ENCODE measurements at regions not wholly inside any gene's neighbourhood (a gene's known extent, or its start where the extent isn't known, plus 50 kb on each side); places are given as distances from the start of the nearest gene placed in this dataset.
"Not testable (repeated sequence)": the region's sequence is repeated elsewhere in the genome, so short reads cannot be mapped to it uniquely, and the experiment has no call there.

GRCh38 chr10:64033711-64034110 lies 512.5 kb downstream of the REEP3 start:
- no peak for DNase-seq
- no peak overlapping the region for H3K4me3 Mint-ChIP-seq
- no peak overlapping the region for H3K27ac Mint-ChIP-seq
- no peak for ATAC-seq (replicated peaks in 1 of 2)
- H3K36me3 Mint-ChIP-seq (ENCODE audit: insufficient read depth in 2 of 2), result no peaks in the 10 kb centered on the region
- no peaks in the 10 kb centered on the region for H3K9me3 Mint-ChIP-seq
- H3K4me1 Mint-ChIP-seq (ENCODE audit: low read depth), result no peaks in the 10 kb centered on the region
- peaks cover 10% of the 10 kb centered on the region for H3K27me3 Mint-ChIP-seq (ENCODE audit: low read depth)

- H3K27ac Mint-ChIP-seq, result no peak overlapping the region
- no peaks in the 10 kb centered on the region for H3K9me3 Mint-ChIP-seq
- no peak for DNase-seq
- peaks cover 7% of the 10 kb centered on the region for H3K4me1 Mint-ChIP-seq (ENCODE audit: low read depth)
- no peak for ATAC-seq (replicated peaks in 1 of 2)
- H3K36me3 Mint-ChIP-seq (ENCODE audit: insufficient read depth in 2 of 2), result no peaks in the 10 kb centered on the region
- no peak overlapping the region for H3K4me3 Mint-ChIP-seq
- peaks cover 16% of the 10 kb centered on the region for H3K27me3 Mint-ChIP-seq (ENCODE audit: low read depth)
Observed at GRCh38 chr10:64036321-64036930, 515.2 kb downstream of the REEP3 start.

- Mint-ChIP-seq H3K27ac (no peak overlapping the region), H3K4me1 (ENCODE audit: low read depth) (peaks cover 7% of the 10 kb centered on the region), H3K36me3 (ENCODE audit: insufficient read depth in 2 of 2) (no peaks in the 10 kb centered on the region), H3K27me3 (ENCODE audit: low read depth) (peaks cover 16% of the 10 kb centered on the region), H3K4me3 (no peak overlapping the region), H3K9me3 (no peaks in the 10 kb centered on the region)
- no peak for DNase-seq
- ATAC-seq (replicated peaks in 1 of 2), result no peak
Observed at GRCh38 chr10:64037071-64037661, 516.0 kb downstream of the REEP3 start.

GRCh38 chr10:64038107-64038506 lies 516.9 kb downstream of the REEP3 start:
- Mint-ChIP-seq H3K27me3 (ENCODE audit: low read depth) (peaks cover 16% of the 10 kb centered on the region), H3K36me3 (ENCODE audit: insufficient read depth in 2 of 2) (no peaks in the 10 kb centered on the region), H3K4me1 (ENCODE audit: low read depth) (peaks cover 7% of the 10 kb centered on the region), H3K9me3 (no peaks in the 10 kb centered on the region), H3K4me3 (no peak overlapping the region), H3K27ac (no peak overlapping the region)
- no peak for DNase-seq
- no peak for ATAC-seq (replicated peaks in 1 of 2)

GRCh38 chr10:64039198-64039597 lies 518.0 kb downstream of the REEP3 start:
- Mint-ChIP-seq H3K36me3 (ENCODE audit: insufficient read depth in 2 of 2) (no peaks in the 10 kb centered on the region), H3K27me3 (ENCODE audit: low read depth) (peaks cover 16% of the 10 kb centered on the region), H3K4me1 (ENCODE audit: low read depth) (peaks cover 7% of the 10 kb centered on the region), H3K9me3 (no peaks in the 10 kb centered on the region), H3K4me3 (no peak overlapping the region), H3K27ac (no peak overlapping the region)
- DNase-seq (no peak), ATAC-seq (replicated peaks in 1 of 2) (no peak)

GRCh38 chr10:64040781-64041180 lies 519.6 kb downstream of the REEP3 start:
- H3K36me3 Mint-ChIP-seq (ENCODE audit: insufficient read depth in 2 of 2), result no peaks in the 10 kb centered on the region
- H3K27me3 Mint-ChIP-seq (ENCODE audit: low read depth), result peaks cover 15% of the 10 kb centered on the region
- H3K4me1 Mint-ChIP-seq (ENCODE audit: low read depth), result peaks cover 7% of the 10 kb centered on the region
- no peak for DNase-seq
- H3K4me3 Mint-ChIP-seq, result peak overlapping the region; percentile 54 to 71
- peak; percentile 17 to 26 for ATAC-seq (replicated peaks in 1 of 2)
- no peak overlapping the region for H3K27ac Mint-ChIP-seq
- no peaks in the 10 kb centered on the region for H3K9me3 Mint-ChIP-seq

- Mint-ChIP-seq H3K4me1 (ENCODE audit: low read depth) (peaks cover 7% of the 10 kb centered on the region), H3K27ac (no peak overlapping the region), H3K27me3 (ENCODE audit: low read depth) (peaks cover 8% of the 10 kb centered on the region), H3K36me3 (ENCODE audit: insufficient read depth in 2 of 2) (no peaks in the 10 kb centered on the region), H3K9me3 (no peaks in the 10 kb centered on the region), H3K4me3 (peak overlapping the region; percentile 54 to 71)
- ATAC-seq (replicated peaks in 1 of 2) (peak; percentile 91), DNase-seq (peak; percentile 76 to 85)
Observed at GRCh38 chr10:64041185-64041988, 520.2 kb downstream of the REEP3 start.

- peaks cover 7% of the 10 kb centered on the region for H3K4me1 Mint-ChIP-seq (ENCODE audit: low read depth)
- H3K36me3 Mint-ChIP-seq (ENCODE audit: insufficient read depth in 2 of 2), result no peaks in the 10 kb centered on the region
- no peak overlapping the region for H3K27ac Mint-ChIP-seq
- H3K4me3 Mint-ChIP-seq, result peak overlapping the region; percentile 40 to 68
- ATAC-seq (replicated peaks in 1 of 2), result no peak
- H3K27me3 Mint-ChIP-seq (ENCODE audit: low read depth), result peaks cover 6% of the 10 kb centered on the region
- no peak for DNase-seq
- H3K9me3 Mint-ChIP-seq, result no peaks in the 10 kb centered on the region
Observed at GRCh38 chr10:64041989-64042490, 520.8 kb downstream of the REEP3 start.

GRCh38 chr10:64044098-64044497 lies 522.9 kb downstream of the REEP3 start:
- Mint-ChIP-seq H3K4me1 (ENCODE audit: low read depth) (peaks cover 7% of the 10 kb centered on the region), H3K4me3 (no peak overlapping the region), H3K9me3 (no peaks in the 10 kb centered on the region), H3K27ac (no peak overlapping the region), H3K36me3 (ENCODE audit: insufficient read depth in 2 of 2) (no peaks in the 10 kb centered on the region), H3K27me3 (ENCODE audit: low read depth) (peaks cover 13% of the 10 kb centered on the region)
- DNase-seq (no peak), ATAC-seq (replicated peaks in 1 of 2) (no peak)

GRCh38 chr10:64044957-64045632 lies 523.9 kb downstream of the REEP3 start:
- ATAC-seq (replicated peaks in 1 of 2); H3K4me3 Mint-ChIP-seq; H3K27ac Mint-ChIP-seq; H3K9me3 Mint-ChIP-seq; H3K4me1 Mint-ChIP-seq (ENCODE audit: low read depth); H3K36me3 Mint-ChIP-seq (ENCODE audit: insufficient read depth in 2 of 2); DNase-seq: not testable (repeated sequence)
- peaks cover 13% of the 10 kb centered on the region for H3K27me3 Mint-ChIP-seq (ENCODE audit: low read depth)

- Mint-ChIP-seq H3K4me1 (ENCODE audit: low read depth) (no peaks in the 10 kb centered on the region), H3K27ac (no peak overlapping the region), H3K9me3 (no peaks in the 10 kb centered on the region), H3K4me3 (no peak overlapping the region), H3K27me3 (ENCODE audit: low read depth) (no peaks in the 10 kb centered on the region), H3K36me3 (ENCODE audit: insufficient read depth in 2 of 2) (no peaks in the 10 kb centered on the region)
- no peak for ATAC-seq (replicated peaks in 1 of 2)
- no peak for DNase-seq
Observed at GRCh38 chr10:64054392-64054791, 533.2 kb downstream of the REEP3 start.

GRCh38 chr10:64059884-64060283 lies 538.7 kb downstream of the REEP3 start:
- no peak overlapping the region for H3K27ac Mint-ChIP-seq
- H3K9me3 Mint-ChIP-seq, result no peaks in the 10 kb centered on the region
- ATAC-seq (replicated peaks in 1 of 2), result no peak
- H3K4me3 Mint-ChIP-seq, result no peak overlapping the region
- DNase-seq, result no peak
- H3K36me3 Mint-ChIP-seq (ENCODE audit: insufficient read depth in 2 of 2), result no peaks in the 10 kb centered on the region
- H3K4me1 Mint-ChIP-seq (ENCODE audit: low read depth), result no peaks in the 10 kb centered on the region
- peaks cover 6% of the 10 kb centered on the region for H3K27me3 Mint-ChIP-seq (ENCODE audit: low read depth)

GRCh38 chr10:64060389-64060788 lies 539.2 kb downstream of the REEP3 start:
- no peak overlapping the region for H3K27ac Mint-ChIP-seq
- no peaks in the 10 kb centered on the region for H3K4me1 Mint-ChIP-seq (ENCODE audit: low read depth)
- peaks cover 6% of the 10 kb centered on the region for H3K27me3 Mint-ChIP-seq (ENCODE audit: low read depth)
- no peak for DNase-seq
- no peak for ATAC-seq (replicated peaks in 1 of 2)
- H3K9me3 Mint-ChIP-seq, result no peaks in the 10 kb centered on the region
- no peak overlapping the region for H3K4me3 Mint-ChIP-seq
- H3K36me3 Mint-ChIP-seq (ENCODE audit: insufficient read depth in 2 of 2), result no peaks in the 10 kb centered on the region
